GM12878 (cell line): ENCODE measurements at regions not wholly inside any gene's neighbourhood (a gene's known extent, or its start where the extent isn't known, plus 50 kb on each side); places are given as distances from the start of the nearest gene placed in this dataset.

ENCODE experiments used
- ATAC-seq: fragments of 200-7000 bp; cut with Tn5 transposase; 3 replicates; pipeline ENCODE4 v1.9.1; 2020; ENCODE audit warnings: mild to moderate bottlenecking, moderate library complexity
- BruUV-seq: library from RNA; stranded (reverse); fragments of 400-500 nt; replicated peaks from 2 replicates; lab custom pipeline; 2021; lab: Mats Ljungman, UMichigan
- CTCF ChIA-PET: fragments of 300-600 bp; sonication (Branson Sonifier 250); formaldehyde crosslinking; extraction: SDS; loops from one replicate; lab custom pipeline; 2021; ENCODE audit warnings: inconsistent platforms; lab: Yijun Ruan, JAX
- POLR2A ChIA-PET: fragments of 350-600 bp; formaldehyde crosslinking; extraction: SDS; loops from one replicate; lab custom pipeline; 2021; ENCODE audit warnings: inconsistent platforms; lab: Charles Lee
- RAD21 ChIA-PET: fragments of 300-600 bp; sonication (Branson Sonifier 250); formaldehyde crosslinking; loops from one replicate; lab custom pipeline; 2023; ENCODE audit warnings: antibody characterized with exemption; ENCODE audit not compliant: unreplicated experiment; lab: Charles Lee
- SMC1A ChIA-PET: fragments of 300-600 bp; sonication (Branson Sonifier 250); formaldehyde crosslinking; loops from one replicate; lab custom pipeline; 2023; ENCODE audit not compliant: unreplicated experiment, uncharacterized antibody; lab: Charles Lee
- DNase-seq: peaks from one replicate; pipeline ENCODE4 v3.0.0-alpha.2; 2011; ENCODE audit warnings: low read depth, low spot score
- FAIRE-seq: peaks from 3 replicates; lab custom pipeline; 2011; peaks lifted over from hg19 to GRCh38; lab: Jason Lieb, UNC
- H2AFZ ChIP-seq: 2 replicates; pipeline ENCODE4 v1.6.0; 2011; ENCODE audit warnings: low read depth, low read length, control low read depth; ENCODE audit not compliant: control insufficient read depth
- H3K27ac ChIP-seq: 2 replicates; pipeline ENCODE4 v1.5.1; 2011; ENCODE audit warnings: control low read depth; ENCODE audit not compliant: control insufficient read depth, insufficient read depth
- H3K27me3 ChIP-seq, 2 experiments: replicated peaks in 1 of 2; 2 replicates each; pipeline versions ENCODE4 v1.6.0 to v1.6.1; 2011; ENCODE audit warnings: low read length in 1 of 2; ENCODE audit not compliant: control insufficient read depth in 2 of 2, insufficient read depth in 2 of 2
- H3K36me3 ChIP-seq, 2 experiments: 2 replicates each; pipeline ENCODE4 v1.5.1; 2011; ENCODE audit warnings: low read length in 1 of 2; ENCODE audit not compliant: control insufficient read depth in 2 of 2, insufficient read depth in 2 of 2
- H3K4me1 ChIP-seq: 2 replicates; pipeline ENCODE4 v1.6.1; 2011; ENCODE audit warnings: mild to moderate bottlenecking, low read length, moderate library complexity, mixed read lengths; ENCODE audit not compliant: control insufficient read depth, insufficient read depth
- H3K4me2 ChIP-seq: 2 replicates; pipeline ENCODE4 v1.6.0; 2011; ENCODE audit warnings: control low read depth; ENCODE audit not compliant: control insufficient read depth, insufficient read depth
- H3K4me3 ChIP-seq: fragments of 200-600 bp; sonication (generic); 2 replicates; pipeline ENCODE4 v1.5.1; 2016
- H3K79me2 ChIP-seq: 2 replicates; pipeline ENCODE4 v1.6.0; 2011; ENCODE audit warnings: low read length; ENCODE audit not compliant: control insufficient read depth, insufficient read depth
- H3K9ac ChIP-seq: 2 replicates; pipeline ENCODE4 v1.8.0; 2011; ENCODE audit warnings: low read length, control low read depth, mixed read lengths; ENCODE audit not compliant: control insufficient read depth, insufficient read depth
- H3K9me3 ChIP-seq: replicated peaks from 3 replicates; pipeline ENCODE4 v1.5.1; 2011; ENCODE audit warnings: mild to moderate bottlenecking, low read length; ENCODE audit not compliant: control insufficient read depth, insufficient read depth
- H4K20me1 ChIP-seq: 2 replicates; pipeline ENCODE4 v1.6.0; 2011; ENCODE audit not compliant: control insufficient read depth, insufficient read depth
- BRCA1 ChIP-seq: IDR thresholded peaks from 2 replicates; pipeline ENCODE4 v1.6.1; 2011; ENCODE audit warnings: low read depth, low read length, improper control_type of control experiment
- CBX5 ChIP-seq: sonication (generic); IDR thresholded peaks from 2 replicates; pipeline ENCODE4 v1.6.1; 2016; ENCODE audit warnings: low read depth, moderate library complexity, mild to moderate bottlenecking, inconsistent platforms
- KDM1A ChIP-seq: fragments of 200-600 bp; sonication (generic); IDR thresholded peaks from 2 replicates; pipeline ENCODE4 v1.6.1; 2016; ENCODE audit warnings: borderline replicate concordance
- NBN ChIP-seq: fragments of 450-650 bp; IDR thresholded peaks from 2 replicates; pipeline ENCODE4 v1.6.1; 2016
- POLR2AphosphoS5 ChIP-seq: IDR thresholded peaks from 2 replicates; pipeline ENCODE4 v1.6.1; 2011; ENCODE audit warnings: mild to moderate bottlenecking, low read length, inconsistent platforms
- SPI1 ChIP-seq: IDR thresholded peaks from 2 replicates; pipeline ENCODE4 v1.6.1; 2011; ENCODE audit warnings: low read depth, mild to moderate bottlenecking, low read length, moderate library complexity, borderline replicate concordance; ENCODE audit not compliant: insufficient read depth
- WGBS: methylation state at CpG from one replicate; pipeline ENCODE4 v1.1.6; 2016; ENCODE audit warnings: low lambda C conversion rate; ENCODE audit not compliant: insufficient replicate concordance, insufficient coverage; ENCODE audit errors: missing lambda C conversion rate; 5-methylcytosine and 5-hydroxymethylcytosine counted together
- in situ Hi-C: fragments of 300-500 bp; cut with MboI; formaldehyde crosslinking; loops from 9 replicates; pipeline ENCODE4 v1.14.3; 2018; ENCODE audit warnings: mixed read lengths
- intact Hi-C: fragments of 100-400 bp; cut with micrococcal nuclease; formaldehyde crosslinking; loops from one replicate; pipeline ENCODE4 v1.14.2; 2022; ENCODE audit not compliant: unreplicated experiment

- FAIRE-seq (no peak), DNase-seq (no peak), ATAC-seq (no peak)
- RAD21 ChIA-PET, result interaction anchor here (1.4 to 3.0 kb wide), 3 partner anchors 79 to 184 kb away, joined by 5 to 13 read pairs (median 10); no protein-coding TSS in a partner anchor
- WGBS, result 19% methylated on average over 2 of the region's 2 CpGs
- SMC1A ChIA-PET, result interaction anchor here (0.6 to 4.4 kb wide), 10 partner anchors 11 to 944 kb away, joined by 3 to 23 read pairs (median 6); no protein-coding TSS in a partner anchor
- H3K9ac ChIP-seq, result no peak overlapping the region
- CTCF ChIA-PET, result interaction anchor here (2.0 kb wide), 1 partner anchor 97 kb away, joined by 5 read pairs; no protein-coding TSS in a partner anchor
- in situ Hi-C loops, result no loop called here
- H3K4me2 ChIP-seq, result no peak overlapping the region
- TF ChIP-seq BRCA1 (no peak), NBN (no peak)
- no peaks in the 10 kb centered on the region; the same call in 2 of the 3 replicates for H3K9me3 ChIP-seq
- no peaks in the 10 kb centered on the region for H3K4me1 ChIP-seq
- no peaks in the 10 kb centered on the region for H3K36me3 ChIP-seq
- H3K27ac ChIP-seq, result no peak overlapping the region
- no peaks in the 10 kb centered on the region for H4K20me1 ChIP-seq
- BruUV-seq, result no TSS peak
- H2AFZ ChIP-seq, result no peak overlapping the region
- no peak overlapping the region for H3K4me3 ChIP-seq
- intact Hi-C loops, result no loop called here
- POLR2A ChIA-PET, result interaction anchor here (0.6 to 1.6 kb wide), 2 partner anchors 12 to 33 kb away, joined by 3 read pairs; no protein-coding TSS in a partner anchor
- H3K27me3 ChIP-seq, result no peaks in the 10 kb centered on the region
- no peaks in the 10 kb centered on the region for H3K79me2 ChIP-seq
Observed at GRCh38 chr14:98323836-98324235, 948.2 kb downstream of the BCL11B start.

GRCh38 chr14:98325761-98326160 is 946.2 kb downstream of the BCL11B start:
- peak; percentile 38; the same call in 1 of the 3 replicates for ATAC-seq
- intact Hi-C loops (no loop called here), in situ Hi-C loops (no loop called here)
- H3K9me3 ChIP-seq, result no peaks in the 10 kb centered on the region; the same call in 2 of the 3 replicates
- no peak overlapping the region for H3K27ac ChIP-seq
- SMC1A ChIA-PET, result interaction anchor here (0.6 to 4.4 kb wide), 29 partner anchors 9 to 186 kb away, joined by 3 to 23 read pairs (median 4); no protein-coding TSS in a partner anchor
- H2AFZ ChIP-seq, result no peak overlapping the region
- no peaks in the 10 kb centered on the region for H3K4me1 ChIP-seq
- no peaks in the 10 kb centered on the region for H3K27me3 ChIP-seq
- H4K20me1 ChIP-seq, result no peaks in the 10 kb centered on the region
- RAD21 ChIA-PET, result interaction anchor here (0.7 to 3.1 kb wide), 16 partner anchors 9 to 266 kb away, joined by 3 to 13 read pairs (median 4); no protein-coding TSS in a partner anchor
- 24% methylated on average over 1 of the region's 1 CpG for WGBS
- TF ChIP-seq SPI1 (no peak), CBX5 (no peak), POLR2AphosphoS5 (no peak), KDM1A (no peak)
- H3K79me2 ChIP-seq, result no peaks in the 10 kb centered on the region
- H3K4me2 ChIP-seq, result no peak overlapping the region
- H3K9ac ChIP-seq, result no peak overlapping the region
- H3K36me3 ChIP-seq, result no peaks in the 10 kb centered on the region
- no peak overlapping the region for H3K4me3 ChIP-seq
- POLR2A ChIA-PET, result interaction anchor here (0.6 to 1.3 kb wide), 7 partner anchors 9 to 187 kb away, joined by 3 to 5 read pairs (median 3); no protein-coding TSS in a partner anchor
- DNase-seq, result no peak
- CTCF ChIA-PET, result interaction anchor here (0.9 to 2.0 kb wide), 6 partner anchors 8 to 187 kb away, joined by 3 to 6 read pairs (median 4); no protein-coding TSS in a partner anchor
- BruUV-seq, result no TSS peak
- FAIRE-seq, result no peak
